ENCODE measurements at regions not wholly inside any gene's neighbourhood (a gene's known extent, or its start where the extent isn't known, plus 50 kb on each side); places are given as distances from the start of the nearest gene placed in this dataset.

DNA sequence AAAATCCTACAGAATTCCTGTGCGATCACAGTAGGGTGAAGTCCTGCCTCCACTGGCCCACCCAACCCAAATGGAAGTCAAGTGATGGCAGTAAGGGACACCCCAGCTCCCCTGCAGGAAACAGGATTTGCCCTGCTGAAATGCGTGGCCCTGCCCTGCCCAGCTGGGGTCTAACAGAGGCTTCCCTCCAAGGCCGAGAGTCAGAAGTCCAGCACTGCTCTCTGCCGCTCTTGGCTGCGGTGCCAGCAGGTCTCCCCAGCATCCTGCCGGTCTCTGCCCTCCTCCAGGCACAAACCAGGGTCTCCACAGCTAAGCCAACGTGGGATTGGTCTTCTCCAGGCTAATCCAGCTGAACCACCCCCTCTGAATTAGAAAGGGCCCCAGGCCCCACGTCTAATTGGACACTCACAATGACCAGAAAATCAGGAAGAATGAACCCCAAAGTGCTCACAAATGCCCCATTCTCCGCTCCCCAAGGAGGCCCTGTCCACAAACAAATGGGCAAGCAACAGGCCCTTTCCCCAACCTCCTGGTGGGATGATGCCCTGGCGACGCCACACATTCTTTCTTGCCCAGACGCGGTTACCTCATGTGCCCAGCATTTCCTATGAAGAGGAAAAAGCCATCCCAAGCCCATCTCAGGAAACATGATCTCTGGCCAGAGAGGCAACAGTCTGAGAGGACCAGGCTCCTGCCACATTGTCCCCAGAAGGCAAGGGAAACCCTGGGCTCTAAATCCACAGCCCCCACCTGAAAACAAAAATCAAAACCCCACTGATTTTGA lies 117.2 kb downstream of the BANF2 start:
- TF ChIP-seq, protein P1, sequence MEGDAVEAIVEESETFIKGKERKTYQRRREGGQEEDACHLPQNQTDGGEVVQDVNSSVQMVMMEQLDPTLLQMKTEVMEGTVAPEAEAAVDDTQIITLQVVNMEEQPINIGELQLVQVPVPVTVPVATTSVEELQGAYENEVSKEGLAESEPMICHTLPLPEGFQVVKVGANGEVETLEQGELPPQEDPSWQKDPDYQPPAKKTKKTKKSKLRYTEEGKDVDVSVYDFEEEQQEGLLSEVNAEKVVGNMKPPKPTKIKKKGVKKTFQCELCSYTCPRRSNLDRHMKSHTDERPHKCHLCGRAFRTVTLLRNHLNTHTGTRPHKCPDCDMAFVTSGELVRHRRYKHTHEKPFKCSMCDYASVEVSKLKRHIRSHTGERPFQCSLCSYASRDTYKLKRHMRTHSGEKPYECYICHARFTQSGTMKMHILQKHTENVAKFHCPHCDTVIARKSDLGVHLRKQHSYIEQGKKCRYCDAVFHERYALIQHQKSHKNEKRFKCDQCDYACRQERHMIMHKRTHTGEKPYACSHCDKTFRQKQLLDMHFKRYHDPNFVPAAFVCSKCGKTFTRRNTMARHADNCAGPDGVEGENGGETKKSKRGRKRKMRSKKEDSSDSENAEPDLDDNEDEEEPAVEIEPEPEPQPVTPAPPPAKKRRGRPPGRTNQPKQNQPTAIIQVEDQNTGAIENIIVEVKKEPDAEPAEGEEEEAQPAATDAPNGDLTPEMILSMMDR (IDR thresholded peaks at IDR 0.05), result no peak
- no peak for TF ChIP-seq POLR2A (IDR thresholded peaks at IDR 0.05)
